ENCODE measurements at regions not wholly inside any gene's neighbourhood (a gene's known extent, or its start where the extent isn't known, plus 50 kb on each side); places are given as distances from the start of the nearest gene placed in this dataset.
"Not testable (repeated sequence)": the region's sequence is repeated elsewhere in the genome, so short reads cannot be mapped to it uniquely, and the experiment has no call there.

GRCh38 chr14:45798659-45799058, 545.7 kb upstream of the MIS18BP1 start:
- no peak overlapping the region for H3K4me2 ChIP-seq (ENCODE audit: low read length)
- no peaks in the 10 kb centered on the region for H3K79me2 ChIP-seq (ENCODE audit: low read length)
- TF ChIP-seq EZH2phosphoT487 (IDR thresholded peaks at IDR 0.05; ENCODE audit: low read depth) = no peak
- no peak for TF ChIP-seq CTCF (IDR thresholded peaks at IDR 0.05; ENCODE audit: low read depth, low read length)
- H2AFZ ChIP-seq (ENCODE audit: low read depth, low read length) = no peak overlapping the region
- no peak overlapping the region for H3K9ac ChIP-seq (ENCODE audit: low read length)
- no peaks in the 10 kb centered on the region for H3K9me3 ChIP-seq (ENCODE audit: insufficient read depth, low read length)
- no peaks in the 10 kb centered on the region for H4K20me1 ChIP-seq (ENCODE audit: insufficient read depth, low read length)
- no peaks in the 10 kb centered on the region for H3K36me3 ChIP-seq (replicated peaks; ENCODE audit: low read depth, low read length)
- H3K4me3 ChIP-seq (ENCODE audit: low read length) = no peak overlapping the region
- no peaks in the 10 kb centered on the region for H3K4me1 ChIP-seq (ENCODE audit: low read length)
- no peak overlapping the region for H3K27ac ChIP-seq (ENCODE audit: low read length)
- no peaks in the 10 kb centered on the region for H3K27me3 ChIP-seq (ENCODE audit: low read depth, low read length)

GRCh38 chr14:45796006-45796405, 543.0 kb upstream of the MIS18BP1 start:
- not testable (repeated sequence) for H3K9me3 ChIP-seq (ENCODE audit: insufficient read depth, low read length)

GRCh38 chr14:45793081-45793480, 540.1 kb upstream of the MIS18BP1 start:
- H4K20me1 ChIP-seq (ENCODE audit: insufficient read depth, low read length) = no peaks in the 10 kb centered on the region
- no peaks in the 10 kb centered on the region for H3K36me3 ChIP-seq (replicated peaks; ENCODE audit: low read depth, low read length)
- no peak overlapping the region for H2AFZ ChIP-seq (ENCODE audit: low read depth, low read length)
- H3K4me3 ChIP-seq (ENCODE audit: low read length) = no peak overlapping the region
- TF ChIP-seq CTCF (IDR thresholded peaks at IDR 0.05; ENCODE audit: low read depth, low read length) = no peak
- TF ChIP-seq EZH2phosphoT487 (IDR thresholded peaks at IDR 0.05; ENCODE audit: low read depth) = no peak
- H3K27me3 ChIP-seq (ENCODE audit: low read depth, low read length) = no peaks in the 10 kb centered on the region
- H3K4me1 ChIP-seq (ENCODE audit: low read length) = no peaks in the 10 kb centered on the region
- H3K9ac ChIP-seq (ENCODE audit: low read length) = no peak overlapping the region
- no peak overlapping the region for H3K4me2 ChIP-seq (ENCODE audit: low read length)
- H3K27ac ChIP-seq (ENCODE audit: low read length) = no peak overlapping the region
- H3K79me2 ChIP-seq (ENCODE audit: low read length) = no peaks in the 10 kb centered on the region
- H3K9me3 ChIP-seq (ENCODE audit: insufficient read depth, low read length) = no peaks in the 10 kb centered on the region

More at GRCh38 chr14:45796006-45796405, 543.0 kb upstream of the MIS18BP1 start:
- not testable (repeated sequence) for H4K20me1 ChIP-seq (ENCODE audit: insufficient read depth, low read length); H3K4me1 ChIP-seq (ENCODE audit: low read length); H3K9ac ChIP-seq (ENCODE audit: low read length); H3K36me3 ChIP-seq (replicated peaks; ENCODE audit: low read depth, low read length); H3K4me3 ChIP-seq (ENCODE audit: low read length); H3K27ac ChIP-seq (ENCODE audit: low read length); H3K4me2 ChIP-seq (ENCODE audit: low read length); H2AFZ ChIP-seq (ENCODE audit: low read depth, low read length); H3K79me2 ChIP-seq (ENCODE audit: low read length); H3K27me3 ChIP-seq (ENCODE audit: low read depth, low read length)

- H3K27ac ChIP-seq (ENCODE audit: low read length) = no peak overlapping the region
- no peak overlapping the region for H3K4me2 ChIP-seq (ENCODE audit: low read length)
- no peaks in the 10 kb centered on the region for H3K79me2 ChIP-seq (ENCODE audit: low read length)
- H3K27me3 ChIP-seq (ENCODE audit: low read depth, low read length) = no peaks in the 10 kb centered on the region
- H3K36me3 ChIP-seq (replicated peaks; ENCODE audit: low read depth, low read length) = peaks cover 2% of the 10 kb centered on the region
- no peaks in the 10 kb centered on the region for H4K20me1 ChIP-seq (ENCODE audit: insufficient read depth, low read length)
- H3K4me1 ChIP-seq (ENCODE audit: low read length) = no peaks in the 10 kb centered on the region
- H2AFZ ChIP-seq (ENCODE audit: low read depth, low read length) = no peak overlapping the region
- TF ChIP-seq EZH2phosphoT487 (IDR thresholded peaks at IDR 0.05; ENCODE audit: low read depth) (no peak), CTCF (IDR thresholded peaks at IDR 0.05; ENCODE audit: low read depth, low read length) (no peak)
- no peak overlapping the region for H3K4me3 ChIP-seq (ENCODE audit: low read length)
- H3K9me3 ChIP-seq (ENCODE audit: insufficient read depth, low read length) = 0 out of 2 replicates have a peak, but pooled peaks cover 3% of the 10 kb centered on the region
- H3K9ac ChIP-seq (ENCODE audit: low read length) = no peak overlapping the region
Observed at GRCh38 chr14:45790293-45790692, 537.3 kb upstream of the MIS18BP1 start.

GRCh38 chr14:45787167-45787566, 534.2 kb upstream of the MIS18BP1 start:
- no peak overlapping the region for H3K27ac ChIP-seq (ENCODE audit: low read length)
- TF ChIP-seq CTCF (IDR thresholded peaks at IDR 0.05; ENCODE audit: low read depth, low read length) (no peak), EZH2phosphoT487 (IDR thresholded peaks at IDR 0.05; ENCODE audit: low read depth) (no peak)
- no peak overlapping the region for H2AFZ ChIP-seq (ENCODE audit: low read depth, low read length)
- no peaks in the 10 kb centered on the region for H3K79me2 ChIP-seq (ENCODE audit: low read length)
- H3K9ac ChIP-seq (ENCODE audit: low read length) = no peak overlapping the region
- H3K9me3 ChIP-seq (ENCODE audit: insufficient read depth, low read length) = 0 out of 2 replicates have a peak, but pooled peaks cover 3% of the 10 kb centered on the region
- H3K4me2 ChIP-seq (ENCODE audit: low read length) = no peak overlapping the region
- H4K20me1 ChIP-seq (ENCODE audit: insufficient read depth, low read length) = no peaks in the 10 kb centered on the region
- H3K4me1 ChIP-seq (ENCODE audit: low read length) = no peaks in the 10 kb centered on the region
- no peak overlapping the region for H3K4me3 ChIP-seq (ENCODE audit: low read length)
- no peaks in the 10 kb centered on the region for H3K27me3 ChIP-seq (ENCODE audit: low read depth, low read length)
- peaks cover 6% of the 10 kb centered on the region for H3K36me3 ChIP-seq (replicated peaks; ENCODE audit: low read depth, low read length)

All from OCI-LY3 (cell line).